ENCODE measurements at regions not wholly inside any gene's neighbourhood (a gene's known extent, or its start where the extent isn't known, plus 50 kb on each side); places are given as distances from the start of the nearest gene placed in this dataset.

DNA sequence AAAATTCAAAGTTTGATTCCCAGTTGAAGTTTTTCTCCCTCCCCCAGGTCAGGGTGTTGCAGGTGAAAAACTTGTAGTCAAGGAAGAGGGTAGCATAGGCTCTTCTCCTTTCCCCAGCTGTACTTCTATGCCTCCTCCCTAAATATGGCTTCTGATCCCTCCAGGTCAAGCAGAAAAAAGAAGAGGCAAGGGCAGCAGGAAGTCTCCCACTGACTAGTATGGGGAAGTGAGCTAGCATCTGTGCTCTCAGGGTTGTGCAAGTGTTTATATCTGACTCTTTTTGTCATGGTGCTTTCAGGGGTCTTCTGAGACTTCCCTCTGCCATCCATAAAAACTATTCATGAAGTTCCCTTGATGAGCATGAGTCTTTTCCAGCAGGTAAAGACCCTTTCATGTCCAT, 76.0 kb downstream of the ATPSCKMT start:
- DNase-seq, result no peak

- DNase-seq, result no peak
Observed at GRCh38 chr5:10172247-10172646, 77.4 kb downstream of the ATPSCKMT start.

- DNase-seq, result no peak
Observed at GRCh38 chr5:10169359-10169758, 80.3 kb downstream of the ATPSCKMT start.

DNA sequence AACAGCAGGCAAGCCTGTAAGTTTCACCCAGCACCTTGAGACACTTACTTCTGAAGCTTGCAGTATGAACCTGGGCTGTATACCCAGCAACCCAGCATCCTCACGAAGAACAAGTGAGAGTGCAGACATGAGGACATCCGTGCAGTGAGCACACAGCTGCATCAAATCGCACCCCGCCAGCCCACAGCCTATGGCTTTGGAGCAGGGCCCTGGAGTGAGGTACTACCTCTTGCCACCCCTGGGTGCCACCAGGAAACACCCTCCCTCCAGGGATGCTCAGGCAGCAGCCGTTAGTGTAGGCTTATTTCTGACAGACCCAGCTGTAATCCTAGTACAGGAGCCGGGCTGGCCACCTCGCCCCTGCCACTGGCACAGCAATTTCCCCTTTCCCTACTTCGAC, 81.4 kb downstream of the ATPSCKMT start:
- DNase-seq, result no peak

DNA sequence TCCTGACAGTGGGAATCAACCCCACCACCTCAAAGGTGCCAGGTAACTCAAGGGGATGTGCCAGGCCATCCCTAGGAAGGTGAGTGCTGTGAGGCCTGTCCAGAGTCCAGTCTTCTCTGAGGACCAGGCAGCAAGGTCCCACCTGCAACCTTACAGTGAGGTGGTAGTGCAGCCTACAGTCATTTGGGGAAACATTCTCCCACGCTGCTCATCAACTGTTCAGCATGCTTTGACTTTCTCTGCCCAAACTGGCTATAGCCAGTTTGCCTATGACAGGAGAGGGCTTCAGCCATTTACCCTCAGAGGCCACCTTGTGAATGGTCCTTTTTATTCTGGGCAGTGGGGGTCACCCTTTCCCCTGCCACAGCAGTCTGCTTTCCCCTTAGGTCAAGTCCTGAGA, 81.9 kb downstream of the ATPSCKMT start:
- DNase-seq, result no peak

- DNase-seq, result no peak
Observed at GRCh38 chr5:10166392-10166791, 83.3 kb downstream of the ATPSCKMT start.

DNA sequence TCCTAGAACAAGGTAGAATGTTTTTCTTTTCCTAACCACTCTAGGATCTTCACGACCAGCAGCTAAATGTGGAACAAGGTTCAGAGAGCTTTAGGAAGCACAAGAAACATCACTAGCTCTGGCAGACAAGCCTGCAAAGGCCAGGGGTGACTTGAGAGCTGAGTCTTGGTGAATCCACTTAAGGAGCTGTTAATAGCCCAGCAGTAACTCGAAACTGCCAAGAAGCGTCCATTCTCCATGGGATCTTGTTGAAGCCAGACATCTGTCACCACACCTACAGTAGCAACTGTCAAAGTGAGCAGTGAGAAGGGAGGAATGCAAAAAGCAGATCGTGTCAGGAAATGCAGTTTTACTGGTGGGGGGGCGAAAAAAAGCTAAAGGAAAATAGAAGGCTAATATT, 87.2 kb downstream of the ATPSCKMT start:
- DNase-seq, result no peak

DNA sequence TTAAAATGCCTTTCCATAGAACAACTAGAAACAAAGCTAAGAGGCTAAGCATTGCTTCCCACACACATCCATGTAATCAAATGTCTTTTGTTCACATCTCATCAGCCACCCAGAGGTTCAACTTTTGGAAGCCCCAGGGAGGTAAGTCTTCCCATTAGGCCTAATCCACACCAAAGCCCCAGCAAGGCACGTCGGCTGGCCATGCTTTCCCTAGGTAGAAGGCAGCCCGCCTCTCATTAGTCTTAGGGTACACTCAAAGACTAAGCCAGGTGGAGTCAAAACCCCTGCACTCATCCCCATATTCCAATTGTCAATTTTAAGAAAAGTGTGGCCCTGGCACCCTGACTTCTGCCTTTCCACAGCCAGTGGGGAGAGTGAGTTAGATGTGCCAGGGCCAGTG, 87.9 kb downstream of the ATPSCKMT start:
- no peak for DNase-seq

GRCh38 chr5:10160241-10160640, 89.4 kb downstream of the ATPSCKMT start:
- no peak for DNase-seq

DNA sequence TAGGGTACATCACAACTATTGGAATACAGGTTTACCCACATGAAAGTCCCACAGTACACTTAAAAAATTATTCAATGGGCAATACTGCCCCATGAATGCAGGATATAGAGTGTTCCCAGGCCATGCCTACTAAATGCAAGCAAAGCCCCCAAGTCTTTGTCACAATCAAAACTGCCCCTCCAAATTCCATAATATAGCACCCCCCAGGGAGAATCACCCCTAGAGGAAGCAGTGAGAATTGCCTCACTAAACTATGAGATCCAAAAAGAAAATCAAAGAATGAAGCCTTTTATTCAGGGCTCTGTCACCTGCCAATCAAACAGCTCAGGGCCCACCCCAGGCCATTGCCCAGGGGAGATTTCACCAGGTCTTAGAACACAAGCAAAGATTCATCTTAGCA, 90.8 kb downstream of the ATPSCKMT start:
- no peak for DNase-seq

- no peak for DNase-seq
Observed at GRCh38 chr5:10157085-10157669, 92.5 kb downstream of the ATPSCKMT start.

DNA sequence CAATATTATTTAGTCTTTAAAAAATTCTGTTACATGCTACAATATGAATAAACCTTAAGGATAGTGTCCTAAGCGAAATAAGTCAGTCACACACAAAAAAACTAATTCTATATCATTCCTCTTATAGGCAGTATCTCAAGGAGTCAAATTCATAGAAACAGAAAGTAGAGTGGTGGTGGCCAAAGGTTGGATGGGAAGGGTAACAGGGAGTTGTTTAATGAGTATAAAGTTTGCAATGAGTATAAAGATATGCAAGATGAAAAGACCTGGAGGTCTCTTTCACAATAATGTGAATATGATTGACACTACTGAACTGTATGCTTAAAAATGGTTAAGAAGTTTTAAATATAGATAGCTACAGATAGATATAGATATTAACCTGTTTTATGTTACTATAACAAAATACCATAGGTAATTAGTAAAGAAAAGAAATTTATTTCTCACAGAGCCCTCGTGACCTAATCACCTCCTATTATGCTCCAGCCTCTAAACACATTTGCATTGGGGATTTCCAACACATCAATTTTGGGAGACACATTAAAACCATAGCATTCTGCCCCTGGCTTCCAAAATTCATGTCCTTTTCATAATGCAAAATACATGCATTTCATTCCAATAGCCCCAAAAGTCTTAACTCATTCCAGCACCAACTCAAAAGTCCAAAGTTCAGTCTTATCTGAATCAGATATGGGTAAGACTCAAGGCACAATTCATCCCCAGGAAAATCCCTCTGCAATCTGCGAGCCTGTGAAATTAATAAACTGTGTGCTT, 93.6 kb downstream of the ATPSCKMT start:
- no peak for DNase-seq

DNA sequence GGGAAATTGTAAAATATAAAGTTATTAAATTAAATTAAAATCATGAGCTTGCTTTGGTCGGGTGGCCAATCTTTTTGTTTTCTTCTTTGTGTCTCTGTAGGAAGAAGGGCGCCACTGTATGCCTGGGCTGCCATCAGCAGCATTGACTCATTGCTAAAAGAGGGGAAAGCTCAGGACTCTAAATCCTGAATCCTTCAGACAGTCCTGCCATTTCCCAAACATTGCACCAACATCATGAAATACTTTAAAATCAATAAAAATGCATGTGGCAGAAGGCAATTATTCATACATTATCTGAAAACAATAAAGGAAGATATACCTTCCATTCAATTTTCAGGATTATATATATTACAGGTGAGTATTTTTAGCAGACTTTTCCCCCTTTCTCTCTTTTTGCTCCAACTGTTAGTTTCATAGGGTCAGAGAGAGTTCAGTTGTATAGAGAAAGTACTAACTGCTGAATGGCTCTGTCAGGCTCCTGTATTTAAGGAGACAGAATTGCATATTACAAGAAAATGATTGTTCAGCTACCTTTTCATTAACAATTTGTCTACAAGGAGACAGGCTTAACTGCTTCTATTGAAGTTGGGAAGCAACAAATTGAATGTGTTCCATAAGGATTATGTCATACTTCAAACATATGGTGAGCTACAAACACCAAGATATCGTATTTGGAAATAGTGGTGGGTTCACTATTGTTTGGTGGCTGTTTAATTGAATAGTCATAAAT, 95.7 kb downstream of the ATPSCKMT start:
- no peak for DNase-seq

DNA sequence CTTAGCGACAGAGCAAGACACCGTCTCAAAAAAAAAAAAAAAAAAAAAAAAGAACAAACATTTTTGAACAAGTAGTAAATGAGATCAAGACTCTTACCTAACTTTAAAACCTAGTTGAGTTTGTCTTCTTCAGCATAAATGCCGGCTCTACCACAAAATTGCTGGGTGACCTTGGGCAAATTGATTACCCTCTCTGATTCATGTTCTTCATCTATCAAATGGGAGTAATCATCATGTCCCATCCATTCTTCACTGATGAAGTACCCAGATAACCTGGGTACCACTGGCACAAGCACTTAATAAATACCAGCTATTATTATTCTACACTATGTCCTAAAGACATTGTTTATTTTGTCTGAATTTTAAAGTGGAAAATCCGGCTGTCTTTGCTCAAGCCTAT, 96.3 kb downstream of the ATPSCKMT start:
- DNase-seq, result no peak

DNA sequence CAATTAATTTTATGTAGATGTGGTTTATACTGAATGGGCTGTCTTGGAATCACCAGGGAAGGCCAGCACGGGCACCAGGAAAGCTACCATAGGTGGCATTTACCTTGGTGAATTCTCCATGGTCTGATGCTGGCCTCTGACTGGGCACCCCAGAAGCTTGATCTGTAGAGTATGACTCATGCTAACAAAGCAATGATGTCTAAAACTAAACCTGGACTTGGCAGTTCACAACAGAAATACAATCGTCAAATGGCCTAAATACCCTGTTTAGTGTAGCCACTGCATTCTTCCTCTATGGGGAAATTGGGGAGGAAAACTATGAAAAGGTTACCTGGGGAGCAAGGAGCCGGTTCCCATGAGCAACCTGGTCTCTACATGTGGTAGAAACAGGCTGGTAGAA, 98.0 kb downstream of the ATPSCKMT start:
- no peak for DNase-seq

DNA sequence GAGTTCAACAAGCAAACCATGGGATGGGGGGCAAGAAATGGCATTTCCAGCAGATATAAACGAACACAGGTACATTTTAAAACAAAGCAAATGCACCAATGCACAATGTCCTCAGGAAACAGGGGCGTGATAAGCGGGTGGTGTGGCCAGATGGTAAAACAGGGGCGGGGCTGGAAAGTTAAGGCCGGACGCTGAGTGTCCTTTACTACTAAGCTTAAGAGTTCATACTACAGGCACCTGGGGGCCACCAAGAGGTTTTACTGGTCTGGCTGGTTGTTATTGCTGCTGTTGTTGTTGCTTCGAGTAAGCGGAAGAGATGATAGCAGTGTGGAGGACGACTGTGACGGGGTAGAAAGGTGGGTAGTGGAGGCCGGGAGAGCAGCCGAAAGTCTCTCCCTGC, 99.8 kb downstream of the ATPSCKMT start:
- DNase-seq, result no peak

DNA sequence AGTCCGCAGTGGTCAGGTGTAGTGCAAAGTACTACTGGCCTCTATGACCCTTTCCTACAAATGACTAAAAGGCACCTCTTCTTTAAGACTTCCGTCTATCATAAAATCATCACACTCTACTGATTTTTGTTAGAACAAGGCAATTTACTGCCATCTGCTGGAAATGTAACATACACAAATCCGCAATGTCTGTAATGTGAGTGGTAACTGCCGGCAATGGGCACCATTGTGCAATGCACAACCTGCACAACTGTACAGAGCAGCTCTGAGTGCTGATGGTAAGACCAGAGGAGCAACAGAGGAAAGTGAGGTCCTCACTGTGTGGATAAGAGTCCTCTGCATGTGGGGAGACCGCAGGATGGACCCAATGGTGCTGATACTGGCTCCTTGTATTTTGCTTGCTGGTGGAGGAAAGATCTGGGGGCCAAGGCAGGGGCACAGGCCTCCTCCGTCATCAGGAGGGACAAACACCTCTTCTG, 103.7 kb downstream of the ATPSCKMT start:
- DNase-seq, result no peak

GRCh38 chr5:10144040-10144439, 105.6 kb downstream of the ATPSCKMT start:
- no peak for DNase-seq

GRCh38 chr5:10140195-10140973, 109.3 kb downstream of the ATPSCKMT start:
- no peak for DNase-seq

- no peak for DNase-seq
Observed at GRCh38 chr5:10138395-10139057, 111.2 kb downstream of the ATPSCKMT start.

GRCh38 chr5:10133830-10134229, 115.9 kb downstream of the ATPSCKMT start:
- no peak for DNase-seq

DNA sequence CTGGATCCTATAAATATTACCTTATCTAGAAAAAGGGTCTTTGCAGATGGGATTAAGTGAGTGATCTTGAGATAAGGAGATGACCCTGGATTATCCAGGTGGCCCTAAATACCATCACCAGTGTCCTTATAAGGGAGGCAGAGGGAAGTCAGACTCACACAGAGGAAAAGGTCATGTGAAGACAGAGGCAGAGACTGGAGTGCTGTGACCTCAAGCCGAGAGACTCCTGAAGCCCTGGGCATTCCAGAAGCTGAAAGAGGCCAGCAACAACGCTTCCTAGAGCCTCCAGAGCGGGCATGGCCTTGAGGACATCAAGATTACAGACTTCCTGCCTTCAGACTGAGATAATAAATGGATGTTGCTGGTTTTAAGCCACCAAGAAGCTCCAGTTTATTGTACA, 118.8 kb downstream of the ATPSCKMT start:
- DNase-seq, result no peak

GRCh38 chr5:10126900-10127299, 122.8 kb downstream of the ATPSCKMT start:
- DNase-seq, result no peak
